K562 (cell line): ENCODE measurements at regions not wholly inside any gene's neighbourhood (a gene's known extent, or its start where the extent isn't known, plus 50 kb on each side); places are given as distances from the start of the nearest gene placed in this dataset.

ENCODE experiments used
- ATAC-seq: fragments of 200-7000 bp; cut with Tn5 transposase; 3 replicates; pipeline ENCODE4 v1.9.1; 2020; ENCODE audit warnings: moderate library complexity
- BruUV-seq: library from RNA; stranded (reverse); fragments of 400-500 nt; replicated peaks from 2 replicates; lab custom pipeline; 2021; lab: Mats Ljungman, UMichigan
- CTCF ChIA-PET: fragments of 300-600 bp; formaldehyde crosslinking; extraction: SDS; loops from one replicate; lab custom pipeline; 2021; ENCODE audit warnings: low intra/inter-chr PET ratio; lab: Yijun Ruan, JAX
- POLR2A ChIA-PET: fragments of 300-600, 350-650 bp; sonication (Branson Sonifier 250); formaldehyde crosslinking; extraction: SDS; loops from one replicate; lab custom pipeline; 2021; ENCODE audit warnings: antibody characterized with exemption, inconsistent platforms; lab: Yijun Ruan, JAX
- DNase-seq, 4 experiments: peaks; one replicate each; pipeline versions ENCODE4 v3.0.0 to v3.0.0-alpha.2; 2011 to 2018; ENCODE audit warnings: low spot score in 3 of 4, mixed read lengths in 3 of 4; ENCODE audit errors: extremely low read depth in 1 of 4
- FAIRE-seq: peaks from 2 replicates; lab custom pipeline; 2011; peaks lifted over from hg19 to GRCh38; lab: Jason Lieb, UNC
- H2AFZ ChIP-seq: 2 replicates; pipeline ENCODE4 v1.6.0; 2011; ENCODE audit warnings: low read depth, low read length, control low read depth, inconsistent platforms
- H3K27ac ChIP-seq: fragments of 200-600 bp; 3 replicates; pipeline ENCODE4 v1.8.0; 2011; ENCODE audit warnings: low read depth, mild to moderate bottlenecking, control low read depth, inconsistent platforms, low read length, moderate library complexity, mixed read lengths; ENCODE audit errors: extremely low read depth
- H3K27me3 ChIP-seq, 2 experiments: fragments of 300-600 bp in 1 of 2; 2 replicates in 1 of 2; 3 replicates in 1 of 2; pipeline versions ENCODE4 v1.6.0 to v1.8.0; 2011; ENCODE audit warnings: inconsistent platforms in 2 of 2, low read length in 2 of 2, mild to moderate bottlenecking in 1 of 2, mixed read lengths in 1 of 2, moderate library complexity in 1 of 2; ENCODE audit not compliant: control insufficient read depth in 2 of 2, insufficient read depth in 2 of 2
- H3K36me3 ChIP-seq: fragments of 300-600 bp; 3 replicates; pipeline ENCODE4 v1.8.0; 2011; ENCODE audit warnings: mild to moderate bottlenecking, low read length, inconsistent platforms; ENCODE audit not compliant: control insufficient read depth, insufficient read depth
- H3K4me1 ChIP-seq, 2 experiments: fragments of 200-600 bp in 1 of 2; replicated peaks in 1 of 2; 2 replicates in 1 of 2; 3 replicates in 1 of 2; pipeline versions ENCODE4 v1.5.1 to v1.8.0; 2011; ENCODE audit warnings: inconsistent platforms in 2 of 2, low read length in 2 of 2, mild to moderate bottlenecking in 1 of 2, mixed read lengths in 1 of 2, moderate library complexity in 1 of 2; ENCODE audit not compliant: control insufficient read depth in 2 of 2, insufficient read depth in 2 of 2
- H3K4me2 ChIP-seq: 2 replicates; pipeline ENCODE4 v1.6.1; 2011; ENCODE audit warnings: low read length, control low read depth, inconsistent platforms, mixed read lengths; ENCODE audit not compliant: insufficient read depth
- H3K4me3 ChIP-seq: fragments of 200-600 bp; sonication (generic), shearing (Covaris generic); 2 replicates; pipeline ENCODE4 v1.5.1; 2016; ENCODE audit warnings: control low read depth, inconsistent platforms
- H3K79me2 ChIP-seq: fragments of 200-600 bp; 3 replicates; pipeline ENCODE4 v1.8.0; 2011; ENCODE audit warnings: low read length, inconsistent platforms; ENCODE audit not compliant: control insufficient read depth, insufficient read depth
- H3K9ac ChIP-seq, 2 experiments: 2 replicates each; pipeline versions ENCODE4 v1.6.0 to v1.6.1; 2011; ENCODE audit warnings: low read depth in 2 of 2, low read length in 2 of 2, control low read depth in 1 of 2, inconsistent platforms in 1 of 2, mild to moderate bottlenecking in 1 of 2, mixed read lengths in 1 of 2; ENCODE audit not compliant: insufficient read depth in 1 of 2
- H3K9me1 ChIP-seq: one replicate; pipeline ENCODE4 v1.6.0; 2011; ENCODE audit warnings: inconsistent platforms, mild to moderate bottlenecking, low read length, moderate library complexity; ENCODE audit not compliant: control insufficient read depth, insufficient read depth
- H3K9me3 ChIP-seq: replicated peaks from 2 replicates; pipeline ENCODE4 v1.5.1; 2011; ENCODE audit warnings: low read depth, low read length, inconsistent platforms; ENCODE audit not compliant: control insufficient read depth, insufficient read depth
- H4K20me1 ChIP-seq: replicated peaks from 2 replicates; pipeline ENCODE4 v1.6.1; 2011; ENCODE audit warnings: low read length, inconsistent platforms, mixed read lengths; ENCODE audit not compliant: control insufficient read depth, insufficient read depth
- ARID2 ChIP-seq: fragments of 450-650 bp; IDR thresholded peaks from 2 replicates; pipeline ENCODE4 v1.6.1; 2017; ENCODE audit warnings: antibody characterized with exemption, mild to moderate bottlenecking
- ARNT ChIP-seq, 2 experiments: fragments of 450-650 bp; IDR thresholded peaks; 2 replicates each; pipeline ENCODE4 v1.6.1; 2016; ENCODE audit warnings: mild to moderate bottlenecking in 1 of 2
- CHD1 ChIP-seq: fragments of 200-600 bp; sonication (generic); IDR thresholded peaks from one replicate; pipeline ENCODE4 v1.6.1; 2012; ENCODE audit warnings: mild to moderate bottlenecking, moderate library complexity, low read length, inconsistent platforms
- DACH1 ChIP-seq: fragments of 450-650 bp; IDR thresholded peaks from 2 replicates; pipeline ENCODE4 v1.6.1; 2018; ENCODE audit not compliant: partially characterized antibody
- GTF3C2 ChIP-seq: IDR thresholded peaks from 3 replicates; pipeline ENCODE4 v1.6.1; 2011; ENCODE audit warnings: borderline replicate concordance, mild to moderate bottlenecking, moderate library complexity; ENCODE audit not compliant: insufficient read length; ENCODE audit errors: extremely low read depth
- HOXB6 ChIP-seq: fragments of 250-450 bp; sonication (Bioruptor Pico); IDR thresholded peaks from 2 replicates; pipeline ENCODE4 v1.5.1; 2022; ENCODE audit warnings: mild to moderate bottlenecking, borderline replicate concordance
- MBD2 ChIP-seq: sonication (generic); IDR thresholded peaks from 2 replicates; pipeline ENCODE4 v1.6.1; 2016; ENCODE audit warnings: low read depth, borderline replicate concordance
- MEF2D ChIP-seq: conservative IDR thresholded peaks from 2 replicates; pipeline ENCODE4 v1.6.1; 2016; ENCODE audit warnings: low read depth, missing genetic modification characterization, missing compliant biosample characterization
- NR3C1 ChIP-seq: sonication (generic); formaldehyde crosslinking; IDR thresholded peaks from 2 replicates; pipeline ENCODE4 v1.8.1; 2022; ENCODE audit warnings: missing genetic modification reagents
- PRPF4 ChIP-seq: fragments of 200-400 bp; formaldehyde crosslinking; IDR thresholded peaks from one replicate; pipeline ENCODE4 v1.6.1; 2017; ENCODE audit warnings: low read length, low read depth, mild to moderate bottlenecking; ENCODE audit not compliant: insufficient read depth, poor library complexity, severe bottlenecking
- RBM15 ChIP-seq: fragments of 200-400 bp; formaldehyde crosslinking; IDR thresholded peaks from 2 replicates; pipeline ENCODE4 v1.6.1; 2018; ENCODE audit warnings: mild to moderate bottlenecking, low read length, moderate library complexity; ENCODE audit not compliant: insufficient read depth
- SRSF9 ChIP-seq: fragments of 200-400 bp; formaldehyde crosslinking; IDR thresholded peaks from 2 replicates; pipeline ENCODE4 v1.6.1; 2017; ENCODE audit warnings: low read depth, low read length, borderline replicate concordance
- TEAD1 ChIP-seq, 2 experiments: fragments of 450-650 bp in 1 of 2; sonication (generic) in 1 of 2; formaldehyde crosslinking; IDR thresholded peaks; 2 replicates each; pipeline versions ENCODE4 v1.4.0 to v1.8.0; 2020 to 2022; ENCODE audit warnings: mild to moderate bottlenecking in 2 of 2, missing genetic modification reagents in 1 of 2
- ZBTB17 ChIP-seq: fragments of 450-650 bp; formaldehyde crosslinking; IDR thresholded peaks from 2 replicates; pipeline ENCODE4 v1.4.0; 2020; ENCODE audit warnings: mild to moderate bottlenecking
- WGBS: fragments of 100-300 bp; shearing (Covaris generic); methylation state at CpG from one replicate; pipeline ENCODE4 v1.1.6; 2016; ENCODE audit warnings: low coverage, mixed read lengths; ENCODE audit not compliant: insufficient coverage; ENCODE audit errors: missing lambda C conversion rate; 5-methylcytosine and 5-hydroxymethylcytosine counted together
- in situ Hi-C: fragments of 300-500 bp; cut with MboI; formaldehyde crosslinking; loops from 4 replicates; pipeline ENCODE4 v1.15.0; 2018; ENCODE audit warnings: inconsistent platforms, mixed read lengths
- intact Hi-C: fragments of 100-400 bp; cut with micrococcal nuclease; formaldehyde crosslinking; loops from 2 replicates; pipeline ENCODE4 v1.14.2; 2022
- TF ChIP-seq, protein P1 (sequence below), 2 experiments: fragments of 450-650 bp; IDR thresholded peaks; 2 replicates each; pipeline ENCODE4 v1.6.1; 2016
- TF ChIP-seq, protein P2 (sequence below): sonication (generic); formaldehyde crosslinking; IDR thresholded peaks from 2 replicates; pipeline ENCODE4 v1.8.0; 2022; ENCODE audit warnings: mild to moderate bottlenecking, missing genetic modification reagents, borderline replicate concordance

GRCh38 chr1:56056438-56057287 is 522.7 kb downstream of the PLPP3 start:
- CTCF ChIA-PET = no interaction called here

More at GRCh38 chr1:56056438-56057287, 522.7 kb downstream of the PLPP3 start:
- no peaks in the 10 kb centered on the region for H3K9me1 ChIP-seq
- no TSS peak for BruUV-seq
- no peak overlapping the region for H3K4me3 ChIP-seq
- no peak overlapping the region for H2AFZ ChIP-seq
- FAIRE-seq (no peak), DNase-seq (no peak), ATAC-seq (no peak)
- H4K20me1 ChIP-seq = no peaks in the 10 kb centered on the region
- no peaks in the 10 kb centered on the region for H3K9me3 ChIP-seq
- H3K9ac ChIP-seq = no peak overlapping the region
- TF ChIP-seq MEF2D (tag) (no peak), RBM15 (no peak), TEAD1 (CRISPR knock-in tag; IDR thresholded peaks at IDR 0.05) (no peak), SRSF9 (no peak), HOXB6 (no peak), NR3C1 (CRISPR knock-in tag) (no peak), ZBTB17 (CRISPR knock-in tag) (no peak), DACH1 (no peak), ARID2 (no peak), GTF3C2 (no peak), CHD1 (no peak), PRPF4 (no peak), MBD2 (no peak), ARNT (IDR thresholded peaks at IDR 0.05) (no peak)
- TF ChIP-seq, protein P1, sequence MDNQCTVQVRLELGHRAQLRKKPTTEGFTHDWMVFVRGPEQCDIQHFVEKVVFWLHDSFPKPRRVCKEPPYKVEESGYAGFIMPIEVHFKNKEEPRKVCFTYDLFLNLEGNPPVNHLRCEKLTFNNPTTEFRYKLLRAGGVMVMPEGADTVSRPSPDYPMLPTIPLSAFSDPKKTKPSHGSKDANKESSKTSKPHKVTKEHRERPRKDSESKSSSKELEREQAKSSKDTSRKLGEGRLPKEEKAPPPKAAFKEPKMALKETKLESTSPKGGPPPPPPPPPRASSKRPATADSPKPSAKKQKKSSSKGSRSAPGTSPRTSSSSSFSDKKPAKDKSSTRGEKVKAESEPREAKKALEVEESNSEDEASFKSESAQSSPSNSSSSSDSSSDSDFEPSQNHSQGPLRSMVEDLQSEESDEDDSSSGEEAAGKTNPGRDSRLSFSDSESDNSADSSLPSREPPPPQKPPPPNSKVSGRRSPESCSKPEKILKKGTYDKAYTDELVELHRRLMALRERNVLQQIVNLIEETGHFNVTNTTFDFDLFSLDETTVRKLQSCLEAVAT (IDR thresholded peaks at IDR 0.05) = no peak
- TF ChIP-seq, protein P2, sequence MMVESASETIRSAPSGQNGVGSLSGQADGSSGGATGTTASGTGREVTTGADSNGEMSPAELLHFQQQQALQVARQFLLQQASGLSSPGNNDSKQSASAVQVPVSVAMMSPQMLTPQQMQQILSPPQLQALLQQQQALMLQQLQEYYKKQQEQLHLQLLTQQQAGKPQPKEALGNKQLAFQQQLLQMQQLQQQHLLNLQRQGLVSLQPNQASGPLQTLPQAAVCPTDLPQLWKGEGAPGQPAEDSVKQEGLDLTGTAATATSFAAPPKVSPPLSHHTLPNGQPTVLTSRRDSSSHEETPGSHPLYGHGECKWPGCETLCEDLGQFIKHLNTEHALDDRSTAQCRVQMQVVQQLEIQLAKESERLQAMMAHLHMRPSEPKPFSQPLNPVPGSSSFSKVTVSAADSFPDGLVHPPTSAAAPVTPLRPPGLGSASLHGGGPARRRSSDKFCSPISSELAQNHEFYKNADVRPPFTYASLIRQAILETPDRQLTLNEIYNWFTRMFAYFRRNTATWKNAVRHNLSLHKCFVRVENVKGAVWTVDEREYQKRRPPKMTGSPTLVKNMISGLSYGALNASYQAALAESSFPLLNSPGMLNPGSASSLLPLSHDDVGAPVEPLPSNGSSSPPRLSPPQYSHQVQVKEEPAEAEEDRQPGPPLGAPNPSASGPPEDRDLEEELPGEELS (CRISPR knock-in tag) = no peak
- in situ Hi-C loops (no loop called here), intact Hi-C loops (no loop called here)
- H3K4me1 ChIP-seq = no peaks in the 10 kb centered on the region
- no peak overlapping the region for H3K27ac ChIP-seq
- POLR2A ChIA-PET = no interaction called here
- H3K4me2 ChIP-seq = no peak overlapping the region
- no peaks in the 10 kb centered on the region for H3K27me3 ChIP-seq
- no peaks in the 10 kb centered on the region for H3K36me3 ChIP-seq
- H3K79me2 ChIP-seq = no peaks in the 10 kb centered on the region
- WGBS = under 1% methylated on average over 9 of the region's 9 CpGs
